GM12892 (cell line): ENCODE measurements at regions not wholly inside any gene's neighbourhood (a gene's known extent, or its start where the extent isn't known, plus 50 kb on each side); places are given as distances from the start of the nearest gene placed in this dataset.

Experiments used
- POLR2A ChIP-seq: IDR thresholded peaks from 2 replicates; pipeline ENCODE4 v1.6.1; 2011; ENCODE audit warnings: low read depth, low read length, control low read depth
- POLR2AphosphoS5 ChIP-seq: IDR thresholded peaks from 2 replicates; pipeline ENCODE4 v1.6.1; 2011; ENCODE audit warnings: low read depth, low read length, control low read depth

GRCh38 chr6:86148586-86148985 is 505.9 kb upstream of the SYNCRIP start:
- TF ChIP-seq POLR2AphosphoS5 (no peak), POLR2A (no peak)
